KMS-11 (cell line): ENCODE measurements at regions not wholly inside any gene's neighbourhood (a gene's known extent, or its start where the extent isn't known, plus 50 kb on each side); places are given as distances from the start of the nearest gene placed in this dataset.
"Not testable (repeated sequence)": the region's sequence is repeated elsewhere in the genome, so short reads cannot be mapped to it uniquely, and the experiment has no call there.

ENCODE experiments used
- H2AFZ ChIP-seq: fragments of 200-600 bp; sonication (generic); 2 replicates; pipeline ENCODE4 v1.6.1; 2016; ENCODE audit warnings: antibody characterized with exemption, mixed run types, low read depth
- H3K27ac ChIP-seq: fragments of 200-600 bp; sonication (generic); 2 replicates; pipeline ENCODE4 v1.6.1; 2016; ENCODE audit warnings: mild to moderate bottlenecking, mixed run types
- H3K27me3 ChIP-seq: fragments of 200-600 bp; sonication (generic); 2 replicates; pipeline ENCODE4 v1.6.1; 2017; ENCODE audit warnings: mild to moderate bottlenecking, low read depth, mixed run types, moderate library complexity; ENCODE audit not compliant: insufficient read depth
- H3K36me3 ChIP-seq: fragments of 200-600 bp; sonication (generic); 2 replicates; pipeline ENCODE4 v1.6.1; 2017; ENCODE audit warnings: mild to moderate bottlenecking, mixed run types; ENCODE audit not compliant: insufficient read depth
- H3K4me1 ChIP-seq: fragments of 200-600 bp; sonication (generic); 2 replicates; pipeline ENCODE4 v1.6.1; 2016; ENCODE audit warnings: mild to moderate bottlenecking, low read depth, mixed run types; ENCODE audit not compliant: poor library complexity, severe bottlenecking
- H3K4me2 ChIP-seq: fragments of 200-600 bp; sonication (generic); 2 replicates; pipeline ENCODE4 v1.7.0; 2016; ENCODE audit warnings: mild to moderate bottlenecking, mixed run types
- H3K4me3 ChIP-seq: fragments of 200-600 bp; sonication (generic); IDR thresholded peaks from 2 replicates; pipeline ENCODE4 v1.6.1; 2017; ENCODE audit warnings: low read depth, low read length, mixed read lengths; ENCODE audit not compliant: insufficient read depth
- H3K79me2 ChIP-seq: fragments of 200-600 bp; sonication (generic); 2 replicates; pipeline ENCODE4 v1.6.1; 2016; ENCODE audit warnings: low read depth, mixed run types; ENCODE audit not compliant: insufficient read depth
- H3K9ac ChIP-seq: fragments of 200-600 bp; sonication (generic); 2 replicates; pipeline ENCODE4 v1.6.1; 2016; ENCODE audit warnings: mild to moderate bottlenecking, mixed run types
- H4K20me1 ChIP-seq: fragments of 200-600 bp; sonication (generic); 2 replicates; pipeline ENCODE4 v1.6.1; 2016; ENCODE audit warnings: mild to moderate bottlenecking, mixed run types; ENCODE audit not compliant: insufficient read depth
- TF ChIP-seq, protein P1 (sequence below): fragments of 200-600 bp; sonication (generic); conservative IDR thresholded peaks from 2 replicates; pipeline ENCODE4 v1.6.1; 2017; ENCODE audit warnings: low read depth, mild to moderate bottlenecking, antibody characterized with exemption, low read length, moderate library complexity, mixed read lengths

DNA sequence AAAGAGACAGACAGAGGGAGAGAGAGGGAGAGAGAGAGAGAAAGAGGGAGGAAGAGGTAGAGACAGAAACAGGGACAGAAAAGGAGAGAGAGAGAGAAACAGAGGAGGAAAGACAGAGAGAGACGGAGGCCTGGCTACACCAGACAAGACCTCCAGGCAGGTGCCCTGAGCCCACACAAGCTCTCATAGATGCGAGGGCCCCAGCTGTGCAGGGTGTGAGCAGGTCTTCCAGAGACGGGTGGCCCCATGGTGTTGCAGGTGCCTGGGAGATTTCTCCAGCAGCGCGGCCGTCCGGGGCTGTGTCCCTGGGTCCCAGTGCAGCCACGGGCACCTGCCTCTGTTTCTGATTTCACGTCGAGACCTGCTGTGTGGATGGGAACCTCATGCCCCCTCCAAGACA lies 253.0 kb downstream of the SHOX start:
- no peak overlapping the region for H3K4me3 ChIP-seq
- H3K9ac ChIP-seq, result no peak overlapping the region
- TF ChIP-seq, protein P1, sequence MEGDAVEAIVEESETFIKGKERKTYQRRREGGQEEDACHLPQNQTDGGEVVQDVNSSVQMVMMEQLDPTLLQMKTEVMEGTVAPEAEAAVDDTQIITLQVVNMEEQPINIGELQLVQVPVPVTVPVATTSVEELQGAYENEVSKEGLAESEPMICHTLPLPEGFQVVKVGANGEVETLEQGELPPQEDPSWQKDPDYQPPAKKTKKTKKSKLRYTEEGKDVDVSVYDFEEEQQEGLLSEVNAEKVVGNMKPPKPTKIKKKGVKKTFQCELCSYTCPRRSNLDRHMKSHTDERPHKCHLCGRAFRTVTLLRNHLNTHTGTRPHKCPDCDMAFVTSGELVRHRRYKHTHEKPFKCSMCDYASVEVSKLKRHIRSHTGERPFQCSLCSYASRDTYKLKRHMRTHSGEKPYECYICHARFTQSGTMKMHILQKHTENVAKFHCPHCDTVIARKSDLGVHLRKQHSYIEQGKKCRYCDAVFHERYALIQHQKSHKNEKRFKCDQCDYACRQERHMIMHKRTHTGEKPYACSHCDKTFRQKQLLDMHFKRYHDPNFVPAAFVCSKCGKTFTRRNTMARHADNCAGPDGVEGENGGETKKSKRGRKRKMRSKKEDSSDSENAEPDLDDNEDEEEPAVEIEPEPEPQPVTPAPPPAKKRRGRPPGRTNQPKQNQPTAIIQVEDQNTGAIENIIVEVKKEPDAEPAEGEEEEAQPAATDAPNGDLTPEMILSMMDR, result no peak
- H3K4me1 ChIP-seq, result no peaks in the 10 kb centered on the region
- no peak overlapping the region for H3K4me2 ChIP-seq
- no peaks in the 10 kb centered on the region for H3K27me3 ChIP-seq
- H3K79me2 ChIP-seq, result no peaks in the 10 kb centered on the region
- H2AFZ ChIP-seq, result no peak overlapping the region
- no peaks in the 10 kb centered on the region for H3K36me3 ChIP-seq
- H4K20me1 ChIP-seq, result no peaks in the 10 kb centered on the region
- H3K27ac ChIP-seq, result no peak overlapping the region

DNA sequence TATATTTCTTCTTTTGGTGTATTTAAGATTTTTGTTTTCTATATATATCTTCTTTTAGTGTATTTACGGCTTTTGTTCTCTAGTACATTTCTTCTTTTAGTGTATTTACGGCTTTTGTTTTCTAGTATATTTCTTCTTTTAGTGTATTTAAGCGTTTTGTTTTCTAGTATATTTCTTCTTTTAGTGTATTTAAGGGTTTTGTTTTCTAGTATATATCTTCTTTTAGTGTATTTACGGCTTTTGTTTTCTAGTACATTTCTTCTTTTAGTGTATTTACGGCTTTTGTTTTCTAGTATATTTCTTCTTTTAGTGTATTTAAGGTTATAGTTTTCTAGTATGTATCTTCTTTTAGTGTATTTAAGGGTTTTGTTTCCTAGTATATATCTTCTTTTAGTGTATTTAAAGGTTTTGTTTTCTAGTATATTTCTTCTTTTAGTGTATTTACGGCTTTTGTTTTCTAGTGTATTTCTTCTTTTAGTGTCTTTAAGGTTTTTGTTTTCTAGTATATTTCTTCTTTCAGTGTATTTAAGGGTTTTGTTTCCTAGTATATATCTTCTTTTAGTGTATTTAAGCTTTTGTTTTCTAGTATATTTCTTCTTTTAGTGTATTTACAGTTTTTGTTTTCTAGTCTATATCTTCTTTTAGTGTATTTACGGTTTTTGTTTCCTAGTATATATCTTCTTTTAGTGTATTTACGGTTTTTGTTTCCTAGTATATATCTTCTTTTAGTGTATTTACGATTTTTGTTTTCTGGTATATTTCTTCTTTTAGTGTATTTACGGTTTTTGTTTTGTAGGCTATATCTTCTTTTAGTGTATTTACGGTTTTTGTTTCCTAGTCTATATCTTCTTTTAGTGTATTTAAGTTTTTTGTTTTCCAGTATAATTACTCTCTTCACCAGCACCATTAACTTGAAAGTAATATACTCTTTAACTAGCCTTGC lies 249.4 kb downstream of the SHOX start:
- H3K9ac ChIP-seq, H3K36me3 ChIP-seq, H3K4me2 ChIP-seq, H3K79me2 ChIP-seq, H2AFZ ChIP-seq, H3K27ac ChIP-seq, H4K20me1 ChIP-seq, H3K4me3 ChIP-seq, H3K4me1 ChIP-seq, H3K27me3 ChIP-seq: not testable (repeated sequence)

DNA sequence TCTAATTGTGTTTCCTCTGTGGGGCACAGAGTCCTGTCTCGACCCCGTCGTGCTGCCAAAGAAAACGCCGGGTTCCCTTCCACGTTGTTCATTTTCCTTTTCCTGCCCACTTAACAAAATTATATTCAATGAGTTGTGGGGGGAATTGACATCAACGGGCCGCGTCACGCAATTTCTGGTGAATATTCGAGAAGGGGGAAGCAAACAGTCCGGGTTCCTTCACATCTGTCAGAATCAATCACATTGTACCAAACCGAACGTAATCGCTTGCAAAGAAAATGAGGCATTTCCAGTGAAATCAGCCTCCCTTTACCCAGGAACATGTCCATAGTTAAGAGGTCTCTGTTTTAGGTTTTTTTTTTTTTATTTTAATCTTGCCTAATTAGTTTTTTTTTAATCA lies 243.5 kb downstream of the SHOX start:
- no peaks in the 10 kb centered on the region for H3K36me3 ChIP-seq
- no peaks in the 10 kb centered on the region for H3K27me3 ChIP-seq
- H3K27ac ChIP-seq, result no peak overlapping the region
- no peaks in the 10 kb centered on the region for H4K20me1 ChIP-seq
- H3K4me1 ChIP-seq, result no peaks in the 10 kb centered on the region
- no peaks in the 10 kb centered on the region for H3K79me2 ChIP-seq
- no peak overlapping the region for H2AFZ ChIP-seq
- H3K9ac ChIP-seq, result no peak overlapping the region
- TF ChIP-seq, protein P1, result no peak
- no peak overlapping the region for H3K4me3 ChIP-seq
- H3K4me2 ChIP-seq, result no peak overlapping the region

DNA sequence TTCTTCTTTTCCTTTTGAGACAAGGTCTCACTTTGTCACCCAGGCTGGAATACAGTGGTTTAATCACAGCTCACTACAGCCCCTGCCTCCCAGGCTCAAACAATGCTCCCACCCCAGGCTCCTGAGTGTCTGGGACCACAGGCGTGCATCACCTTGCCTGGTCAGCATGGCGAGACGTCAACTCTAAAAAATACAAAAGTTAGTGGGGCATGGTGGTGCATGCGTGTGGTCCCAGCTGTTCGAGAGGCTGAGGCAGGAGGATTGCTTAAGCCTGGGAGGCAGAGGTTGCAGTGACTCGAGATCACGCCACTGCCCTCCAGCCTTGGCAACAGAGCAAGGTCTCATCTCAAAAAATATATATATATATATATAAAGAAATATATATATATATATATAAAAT lies 242.4 kb downstream of the SHOX start:
- Histone ChIP-seq H3K4me1 (no peaks in the 10 kb centered on the region), H3K79me2 (no peaks in the 10 kb centered on the region), H2AFZ (no peak overlapping the region), H4K20me1 (no peaks in the 10 kb centered on the region), H3K27me3 (no peaks in the 10 kb centered on the region), H3K4me2 (no peak overlapping the region), H3K4me3 (no peak overlapping the region), H3K36me3 (no peaks in the 10 kb centered on the region), H3K9ac (no peak overlapping the region), H3K27ac (no peak overlapping the region)
- TF ChIP-seq, protein P1, result no peak

DNA sequence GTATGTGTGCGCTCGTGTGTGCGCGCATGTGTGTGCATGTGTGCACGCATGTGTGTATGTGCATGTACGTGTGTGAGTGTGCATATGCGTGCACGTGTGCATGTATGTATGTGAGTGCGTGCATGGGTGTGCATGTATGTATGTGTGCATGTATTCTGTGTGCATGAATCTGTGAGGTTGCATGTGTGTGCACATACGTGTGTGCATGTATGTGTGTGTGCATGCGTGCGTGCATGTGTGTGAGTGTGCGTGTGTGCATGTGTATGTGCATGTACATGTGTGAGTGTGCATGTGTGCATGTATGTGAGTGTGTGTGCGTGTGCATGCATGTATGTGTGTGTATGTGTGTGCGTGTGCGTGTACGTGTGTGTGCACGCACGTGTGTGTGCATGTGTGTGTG lies 241.5 kb downstream of the SHOX start:
- no peaks in the 10 kb centered on the region for H3K27me3 ChIP-seq
- no peak overlapping the region for H2AFZ ChIP-seq
- H4K20me1 ChIP-seq, result no peaks in the 10 kb centered on the region
- H3K4me2 ChIP-seq, result no peak overlapping the region
- no peaks in the 10 kb centered on the region for H3K79me2 ChIP-seq
- H3K4me1 ChIP-seq, result no peaks in the 10 kb centered on the region
- no peak overlapping the region for H3K9ac ChIP-seq
- no peak overlapping the region for H3K4me3 ChIP-seq
- no peaks in the 10 kb centered on the region for H3K36me3 ChIP-seq
- no peak overlapping the region for H3K27ac ChIP-seq
- TF ChIP-seq, protein P1, result no peak
